SK-N-DZ (cell line): ENCODE measurements at regions not wholly inside any gene's neighbourhood (a gene's known extent, or its start where the extent isn't known, plus 50 kb on each side); places are given as distances from the start of the nearest gene placed in this dataset.
"Not testable (repeated sequence)": the region's sequence is repeated elsewhere in the genome, so short reads cannot be mapped to it uniquely, and the experiment has no call there.

Source experiments
- DNase-seq: peaks from one replicate; pipeline ENCODE4 v3.0.0-alpha.2; 2015; ENCODE audit warnings: low spot score

DNA sequence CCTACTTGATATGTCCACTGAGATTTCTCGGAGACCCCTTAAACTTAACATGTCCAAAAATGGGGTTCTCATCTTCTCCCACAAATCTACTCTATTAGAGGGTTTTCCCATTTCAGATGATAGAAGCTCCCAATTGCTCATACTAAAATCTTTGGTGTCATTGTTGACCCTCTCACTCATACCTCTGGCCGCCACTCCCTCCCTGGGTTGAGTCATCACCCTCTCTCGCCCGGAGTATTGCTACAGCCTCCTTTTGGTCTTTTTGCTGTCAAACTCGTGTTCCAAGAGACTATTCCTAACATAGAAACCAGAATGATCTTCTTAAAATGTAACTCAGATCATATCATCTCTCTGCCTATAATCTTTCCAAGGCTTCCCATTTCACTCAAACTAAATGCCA is 91.0 kb upstream of the GNAQ start:
- no peak for DNase-seq

DNA sequence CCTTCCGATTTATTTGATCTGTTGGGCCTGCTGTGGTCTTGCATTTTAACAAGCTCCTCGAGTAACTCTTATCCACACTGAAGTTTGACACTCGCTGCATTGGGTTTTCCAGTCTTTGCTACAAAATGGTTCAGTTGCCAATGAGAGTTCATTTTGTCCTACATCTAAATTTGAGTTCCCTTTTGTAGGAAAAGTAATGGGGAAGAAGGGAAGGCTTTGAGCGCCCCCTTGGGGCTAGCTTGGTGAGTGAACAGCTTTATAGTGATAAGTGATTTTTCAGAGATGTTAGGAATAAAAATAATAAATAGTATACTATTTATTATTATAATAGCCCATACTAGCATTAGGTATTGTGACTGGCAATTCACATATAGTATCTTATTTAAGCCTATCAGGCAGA is 89.9 kb upstream of the GNAQ start:
- DNase-seq, result peak; percentile 56

DNA sequence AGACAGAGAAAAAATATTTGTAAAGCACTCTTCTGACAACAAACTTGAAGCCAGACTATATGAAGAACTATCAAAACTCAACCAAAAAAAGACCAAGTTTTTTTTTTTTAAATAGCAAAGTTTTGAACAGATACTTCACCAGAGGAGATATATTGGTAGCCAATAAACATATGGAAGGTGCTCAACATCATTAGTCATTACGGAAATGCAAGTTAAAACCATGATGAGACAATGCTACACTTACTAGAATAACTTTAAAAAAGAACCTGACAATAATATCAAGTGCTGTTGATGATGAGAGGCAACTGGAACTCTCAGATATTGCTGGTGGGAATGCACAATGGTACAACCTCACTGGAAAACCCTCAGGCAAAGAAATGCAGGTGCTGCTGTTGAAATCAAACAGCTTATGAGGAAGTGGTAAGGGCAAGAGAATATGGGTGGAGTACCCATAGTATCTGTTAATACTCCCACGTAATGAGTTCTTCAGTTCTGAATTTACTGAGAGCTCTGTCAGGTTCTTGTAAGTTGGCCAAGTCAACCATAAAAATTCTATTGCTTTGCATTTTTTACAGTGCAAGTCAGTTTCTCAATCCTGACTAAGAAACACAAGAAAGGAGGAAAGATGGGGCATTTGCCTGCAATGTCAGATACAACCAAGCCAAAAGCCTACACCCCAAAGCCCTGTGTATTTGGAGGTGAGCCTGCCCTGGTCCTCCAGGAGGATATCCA is 87.3 kb upstream of the GNAQ start:
- DNase-seq, result no peak

DNA sequence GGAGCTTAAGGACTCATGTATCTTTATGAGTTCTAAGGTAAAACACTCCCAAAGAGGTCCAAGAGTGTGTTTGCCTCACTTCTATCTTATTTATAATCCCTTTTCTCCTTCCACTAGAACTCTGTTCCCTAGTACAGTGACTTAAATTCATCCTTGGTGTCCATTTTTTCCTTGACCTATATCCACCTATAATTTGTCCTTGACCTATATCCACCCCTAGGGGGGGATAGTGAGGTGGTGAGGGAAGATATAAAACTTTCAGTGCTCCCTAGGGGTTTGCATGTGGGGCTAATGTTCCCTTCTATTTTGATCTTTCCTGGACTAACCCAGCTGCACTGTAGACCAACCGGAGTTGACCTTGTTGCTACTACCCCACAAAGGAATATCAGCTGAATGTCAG is 83.5 kb upstream of the GNAQ start:
- no peak for DNase-seq

DNA sequence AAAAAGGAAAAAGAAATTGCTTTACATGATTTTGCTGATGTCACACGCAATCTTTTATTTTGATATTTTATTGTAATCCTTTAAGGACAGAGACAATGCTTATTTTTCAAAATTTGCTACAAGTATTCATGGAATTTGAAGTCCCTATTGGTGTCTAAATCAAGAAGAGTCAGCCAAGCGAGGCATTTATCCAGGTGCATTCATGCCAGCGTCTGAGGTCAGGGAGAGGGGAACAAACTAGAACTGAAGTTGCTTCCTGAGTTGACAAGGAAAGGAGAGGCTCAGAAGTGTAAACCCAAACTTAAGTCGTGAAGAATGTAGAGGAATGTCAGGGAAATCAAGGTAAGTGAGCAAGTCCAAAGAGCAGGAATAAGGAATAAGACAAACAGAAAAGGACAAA is 83.0 kb upstream of the GNAQ start:
- no peak for DNase-seq

DNA sequence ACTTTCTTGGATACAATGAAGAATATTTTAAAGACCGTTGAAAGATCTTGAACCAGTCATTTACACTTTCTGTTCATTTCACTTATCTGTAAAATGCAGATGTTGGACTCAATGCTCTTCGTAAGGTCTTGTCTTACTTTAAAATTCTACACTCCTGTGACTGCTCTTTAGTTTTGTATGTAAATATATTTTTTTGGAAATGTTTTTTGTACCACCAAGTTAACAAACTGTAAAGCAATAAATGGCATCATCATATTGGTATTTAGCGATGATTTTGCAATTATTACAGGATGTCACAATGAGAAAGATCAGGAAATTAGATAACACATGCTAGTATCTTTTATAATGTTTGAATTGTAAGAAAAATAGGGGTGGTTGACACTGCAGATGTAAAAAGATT is 80.8 kb upstream of the GNAQ start:
- DNase-seq, result no peak

DNA sequence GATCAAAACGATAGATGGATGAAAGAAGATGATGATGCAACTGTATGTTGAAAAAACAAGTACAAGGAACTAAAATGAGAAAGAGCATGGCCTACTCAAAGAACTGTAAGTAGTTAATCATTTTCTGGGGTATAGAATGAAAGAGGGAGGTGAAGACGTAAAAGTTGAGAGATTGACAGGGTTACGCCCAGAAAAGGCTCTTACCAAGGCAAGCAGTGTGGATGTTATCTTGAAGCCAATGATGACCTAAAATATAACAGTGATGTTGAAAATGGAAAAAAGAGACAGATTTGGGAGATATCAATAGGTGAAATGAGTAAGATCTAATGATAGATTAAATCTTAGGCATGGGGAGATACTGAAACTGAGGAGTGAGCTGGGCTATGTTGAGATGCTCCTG is 80.4 kb upstream of the GNAQ start:
- DNase-seq, result no peak

DNA sequence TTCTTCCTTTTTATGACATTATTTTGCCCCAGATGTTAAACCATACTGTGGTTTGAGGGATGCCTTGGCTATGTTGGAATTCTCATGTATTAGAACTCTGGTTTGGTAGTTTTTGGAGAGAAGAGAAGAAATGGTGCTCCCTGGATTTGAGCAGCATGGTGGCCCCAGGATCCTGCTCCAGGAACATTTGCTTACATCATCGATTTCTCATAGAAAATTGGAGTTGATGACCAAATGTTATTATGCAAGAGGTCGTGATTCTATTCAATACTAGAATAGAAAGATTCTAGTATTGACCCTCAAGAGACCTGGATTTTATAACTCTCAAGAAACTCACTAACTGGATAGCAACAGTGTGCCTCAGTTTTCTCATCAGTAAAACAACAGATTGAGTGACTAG is 77.5 kb upstream of the GNAQ start:
- no peak for DNase-seq

DNA sequence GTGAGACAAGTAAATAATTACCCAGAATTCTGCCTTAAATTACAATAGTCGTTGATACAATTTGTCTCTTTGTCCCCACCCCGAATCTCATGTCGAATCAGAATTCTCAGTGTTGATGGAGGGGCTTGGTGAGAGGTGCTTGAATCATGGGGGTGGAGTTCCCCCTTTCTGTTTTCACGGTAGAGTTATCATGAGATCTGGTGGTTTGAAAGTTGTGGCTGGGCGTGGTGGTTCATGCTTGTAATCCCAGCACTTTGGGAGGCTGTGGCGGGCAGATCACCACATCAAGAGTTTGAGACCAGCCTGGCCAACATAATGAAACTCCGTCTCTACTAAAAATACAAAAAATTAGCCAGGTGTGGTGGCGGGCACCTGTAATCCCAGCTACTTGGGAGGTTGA is 75.0 kb upstream of the GNAQ start:
- DNase-seq, result not testable (repeated sequence)

DNA sequence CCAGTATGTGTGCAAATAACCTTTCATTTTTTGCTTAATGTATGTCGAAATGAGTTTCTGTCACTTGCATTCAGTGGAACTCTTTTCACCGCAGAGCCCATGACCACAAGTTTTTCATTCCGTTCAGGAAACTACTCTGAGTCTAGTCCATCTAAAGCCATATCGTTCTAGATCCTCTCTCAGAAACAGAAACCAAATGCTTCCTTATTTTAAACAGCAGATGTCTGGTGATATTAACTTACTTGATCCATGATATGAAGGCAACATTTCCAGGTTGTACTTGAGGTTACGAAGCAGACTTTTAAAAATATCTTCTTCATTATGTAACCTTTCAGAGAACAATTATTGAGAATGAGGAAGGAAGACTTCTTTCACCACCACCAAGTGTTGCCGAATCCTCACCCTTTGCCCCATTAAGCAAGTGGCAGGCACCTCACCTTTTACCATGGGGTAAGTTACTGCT is 72.4 kb upstream of the GNAQ start:
- no peak for DNase-seq

DNA sequence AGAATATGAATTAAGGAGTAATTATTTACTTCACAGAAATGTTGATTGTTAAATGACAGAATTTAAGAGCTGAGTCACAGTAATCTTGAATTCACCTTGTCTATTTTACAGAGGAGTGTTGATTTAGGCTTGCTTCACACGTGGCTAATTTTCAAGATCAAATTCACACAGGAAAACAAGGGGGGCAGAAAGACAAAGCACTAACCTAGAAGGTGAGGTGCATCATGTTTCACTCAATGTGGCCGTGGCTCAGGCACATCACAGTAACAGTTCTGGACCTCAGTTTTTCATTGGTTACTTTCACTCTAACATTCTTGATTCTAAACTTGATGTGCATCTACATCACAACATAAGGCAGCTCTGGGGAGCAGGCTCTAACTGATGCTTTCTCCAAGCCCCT is 69.6 kb upstream of the GNAQ start:
- no peak for DNase-seq

DNA sequence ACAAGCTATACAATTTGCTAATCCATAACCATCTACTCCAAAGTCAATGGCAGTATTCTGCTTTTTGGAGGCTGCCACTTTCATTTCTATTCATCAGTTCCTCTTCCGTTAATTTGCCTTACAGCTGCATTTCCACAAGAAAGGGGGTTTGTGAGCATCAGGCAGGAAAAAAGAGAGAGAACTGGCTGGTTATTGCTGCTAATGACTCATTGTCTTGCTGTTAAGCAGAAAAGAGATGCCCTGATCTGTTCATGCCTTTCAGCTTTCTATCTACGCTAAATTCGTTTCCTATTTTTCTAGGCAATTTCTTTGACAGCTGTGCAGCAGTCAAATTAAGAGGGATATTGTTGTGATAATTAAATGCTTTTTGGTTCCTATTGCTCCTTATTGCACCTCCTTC is 65.9 kb upstream of the GNAQ start:
- no peak for DNase-seq

DNA sequence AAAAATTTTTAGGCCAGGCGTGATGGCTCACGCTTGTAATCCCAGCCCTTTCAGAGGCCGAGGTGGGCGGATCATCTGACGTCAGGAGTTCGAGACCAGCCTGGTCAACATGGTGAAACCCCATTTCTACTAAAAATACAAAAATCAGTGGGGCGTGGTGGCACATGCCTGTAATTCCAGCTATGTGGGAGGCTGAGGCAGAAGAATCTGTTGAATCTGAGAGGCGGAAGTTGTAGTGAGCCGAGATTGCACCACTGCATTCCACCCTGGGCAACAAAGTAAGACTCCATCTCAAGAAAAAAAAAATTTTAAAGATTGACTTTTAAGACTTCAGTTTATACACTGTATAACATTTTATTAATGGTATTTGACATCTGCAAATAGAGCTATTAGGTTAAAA is 60.1 kb upstream of the GNAQ start:
- no peak for DNase-seq

DNA sequence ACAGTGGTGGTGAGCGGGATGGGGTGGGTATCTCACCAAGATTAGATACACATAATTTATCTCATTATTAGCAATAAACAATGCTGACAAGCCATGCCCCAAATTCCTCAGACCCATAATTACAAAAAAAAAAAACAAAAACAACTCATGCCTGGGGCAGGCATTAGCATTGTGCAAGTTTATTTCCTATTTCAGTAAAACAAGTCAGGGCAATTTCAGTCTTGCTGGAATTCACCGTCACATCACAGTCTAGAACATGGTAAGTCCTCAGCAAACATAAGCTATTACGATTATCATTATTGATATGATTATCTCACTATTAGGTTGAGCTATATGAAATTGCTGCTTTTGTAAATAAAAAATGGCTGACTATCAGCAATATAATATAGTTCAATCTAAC is 57.5 kb upstream of the GNAQ start:
- no peak for DNase-seq

DNA sequence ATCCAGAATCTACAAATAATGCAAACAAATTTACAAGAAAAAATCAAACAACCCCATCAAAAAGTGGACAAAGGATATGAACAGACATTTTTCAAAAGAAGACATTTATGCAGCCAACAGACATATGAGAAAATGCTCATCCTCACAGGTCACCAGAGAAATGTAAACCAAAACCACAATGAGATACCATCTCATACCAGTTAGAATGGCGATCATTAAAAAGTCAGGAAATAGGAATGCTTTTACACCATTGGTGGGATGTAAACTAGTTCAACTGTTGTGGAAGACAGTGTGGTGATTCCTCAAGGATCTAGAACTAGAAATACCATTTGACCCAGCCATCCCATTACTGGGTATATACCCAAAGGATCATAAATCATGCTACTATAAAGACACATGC is 56.6 kb upstream of the GNAQ start:
- DNase-seq, result not testable (repeated sequence)
